Tibial artery (tissue), 4 donors: ENCODE measurements at regions not wholly inside any gene's neighbourhood (a gene's known extent, or its start where the extent isn't known, plus 50 kb on each side); places are given as distances from the start of the nearest gene placed in this dataset.

Experiments used
- DNase-seq, 2 donors: peaks; one replicate each; pipeline ENCODE4 v3.0.0-alpha.2; 2019
- H3K27ac ChIP-seq, 2 donors: fragments of 200-600 bp; sonication (generic) in 1 of 2; 1 replicate in 1 of 2; 2 replicates in 1 of 2; pipeline ENCODE4 v1.5.1; 2018 to 2019; ENCODE audit warnings: mild to moderate bottlenecking in 1 of 2
- H3K27me3 ChIP-seq, 2 donors: fragments of 200-600 bp; sonication (generic) in 1 of 2; one replicate each; pipeline versions ENCODE4 v1.5.1 to v1.6.0; 2016 to 2019
- H3K36me3 ChIP-seq, 3 donors: fragments of 200-600 bp; sonication (generic) in 2 of 3; one replicate each; pipeline ENCODE4 v1.5.1; 2016 to 2019; ENCODE audit warnings: mild to moderate bottlenecking in 2 of 3
- H3K4me1 ChIP-seq, 4 donors: fragments of 200-600 bp; sonication (generic) in 2 of 4; 1 replicate in 3 of 4; 2 replicates in 1 of 4; pipeline ENCODE4 v1.5.1; 2016 to 2019
- H3K4me3 ChIP-seq, 2 donors: fragments of 200-600 bp; sonication (generic) in 1 of 2; 1 replicate in 1 of 2; 2 replicates in 1 of 2; pipeline ENCODE4 v1.5.1; 2018 to 2019; ENCODE audit warnings: mild to moderate bottlenecking in 2 of 2
- H3K9me3 ChIP-seq, 3 donors: fragments of 200-600 bp; sonication (generic) in 1 of 3; one replicate each; pipeline ENCODE4 v1.5.1; 2016 to 2019
- intact Hi-C: fragments of 100-400 bp; cut with DNase I; formaldehyde crosslinking; loops from one replicate; pipeline ENCODE4 v1.15.0; 2023; ENCODE audit warnings: low total_unique reads
- TF ChIP-seq, protein P1 (sequence below), 2 experiments: fragments of 200-600 bp in 1 of 2; fragments of 450-650 bp in 1 of 2; IDR thresholded peaks; one replicate each; pipeline ENCODE4 v1.5.1; 2017 to 2019; ENCODE audit warnings: antibody characterized with exemption in 2 of 2, mild to moderate bottlenecking in 1 of 2, moderate library complexity in 1 of 2

DNA sequence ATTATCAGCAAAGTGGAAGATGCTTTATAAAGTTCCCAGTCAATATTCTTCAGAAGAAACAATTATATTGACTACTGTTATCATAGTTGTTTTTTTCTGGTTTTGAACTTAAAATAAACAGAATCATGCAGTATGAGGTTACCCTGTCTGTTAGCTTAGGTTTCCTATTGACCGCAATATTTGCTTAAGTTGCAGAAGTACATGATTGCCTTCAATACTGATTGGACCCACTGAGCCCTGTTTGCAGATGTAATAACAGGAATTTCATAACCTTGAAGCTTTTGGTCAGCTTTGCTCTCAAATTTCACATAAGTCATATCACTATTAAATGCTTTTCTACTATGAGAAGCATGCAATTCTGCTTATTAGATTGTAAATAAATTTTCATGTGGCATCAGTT, 229.1 kb upstream of the FSTL5 start:
- intact Hi-C loops, result no loop called here
- H3K9me3 ChIP-seq, result no peaks in the 10 kb centered on the region

DNA sequence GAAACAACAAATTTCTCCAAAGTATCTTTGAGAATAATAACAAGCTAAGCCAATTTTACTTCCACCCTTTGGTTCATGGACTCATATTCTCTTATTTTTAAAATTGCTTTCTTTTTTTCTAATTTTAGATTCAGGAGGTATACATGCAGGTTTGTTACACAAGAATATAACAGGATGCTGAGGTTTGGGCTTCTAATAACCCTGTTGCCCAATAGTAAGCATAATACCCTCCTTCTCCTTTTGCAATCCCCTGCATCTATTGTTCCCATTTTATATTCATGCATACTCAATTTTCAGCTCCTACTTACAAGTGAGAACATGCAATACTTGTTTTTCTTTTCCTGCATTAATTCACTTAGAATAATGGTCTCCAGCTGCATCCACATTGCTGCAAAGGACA, 202.3 kb upstream of the FSTL5 start:
- TF ChIP-seq, protein P1, sequence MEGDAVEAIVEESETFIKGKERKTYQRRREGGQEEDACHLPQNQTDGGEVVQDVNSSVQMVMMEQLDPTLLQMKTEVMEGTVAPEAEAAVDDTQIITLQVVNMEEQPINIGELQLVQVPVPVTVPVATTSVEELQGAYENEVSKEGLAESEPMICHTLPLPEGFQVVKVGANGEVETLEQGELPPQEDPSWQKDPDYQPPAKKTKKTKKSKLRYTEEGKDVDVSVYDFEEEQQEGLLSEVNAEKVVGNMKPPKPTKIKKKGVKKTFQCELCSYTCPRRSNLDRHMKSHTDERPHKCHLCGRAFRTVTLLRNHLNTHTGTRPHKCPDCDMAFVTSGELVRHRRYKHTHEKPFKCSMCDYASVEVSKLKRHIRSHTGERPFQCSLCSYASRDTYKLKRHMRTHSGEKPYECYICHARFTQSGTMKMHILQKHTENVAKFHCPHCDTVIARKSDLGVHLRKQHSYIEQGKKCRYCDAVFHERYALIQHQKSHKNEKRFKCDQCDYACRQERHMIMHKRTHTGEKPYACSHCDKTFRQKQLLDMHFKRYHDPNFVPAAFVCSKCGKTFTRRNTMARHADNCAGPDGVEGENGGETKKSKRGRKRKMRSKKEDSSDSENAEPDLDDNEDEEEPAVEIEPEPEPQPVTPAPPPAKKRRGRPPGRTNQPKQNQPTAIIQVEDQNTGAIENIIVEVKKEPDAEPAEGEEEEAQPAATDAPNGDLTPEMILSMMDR (IDR thresholded peaks at IDR 0.05), result no peak
- intact Hi-C loops, result no loop called here
- DNase-seq, result no peak

More for the DNA sequence above, 229.1 kb upstream of the FSTL5 start:
- Histone ChIP-seq H3K27me3 (no peaks in the 10 kb centered on the region), H3K27ac (no peak overlapping the region), H3K4me1 (no peaks in the 10 kb centered on the region), H3K36me3 (no peaks in the 10 kb centered on the region), H3K4me3 (no peak overlapping the region)
- TF ChIP-seq, protein P1 (IDR thresholded peaks at IDR 0.05), result no peak
- DNase-seq, result no peak

DNA sequence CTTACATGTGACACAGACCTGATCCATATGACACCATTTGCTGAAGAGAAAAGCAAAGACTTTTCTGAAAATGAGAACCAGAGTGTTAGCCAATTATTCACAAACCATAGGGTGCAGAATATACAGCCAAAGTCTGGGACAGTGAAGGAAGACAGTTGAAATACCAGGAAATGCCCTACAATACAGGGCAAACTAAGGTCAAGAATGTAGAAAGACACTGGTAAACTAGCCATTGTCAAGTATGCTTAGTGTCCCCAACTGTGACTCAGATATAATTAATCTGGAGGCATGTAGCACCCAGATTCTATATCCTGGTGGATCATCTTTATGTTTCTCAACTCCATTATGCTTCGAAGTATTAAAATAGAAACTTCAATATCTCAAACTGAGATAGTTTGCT, 200.9 kb upstream of the FSTL5 start:
- no peak overlapping the region for H3K27ac ChIP-seq
- DNase-seq, result no peak
- H3K4me3 ChIP-seq, result no peak overlapping the region
- TF ChIP-seq, protein P1 (IDR thresholded peaks at IDR 0.05), result no peak
- intact Hi-C loops, result no loop called here
- H3K9me3 ChIP-seq, result no peaks in the 10 kb centered on the region
- H3K4me1 ChIP-seq, result no peaks in the 10 kb centered on the region
- H3K27me3 ChIP-seq, result no peaks in the 10 kb centered on the region
- no peaks in the 10 kb centered on the region for H3K36me3 ChIP-seq

More for the DNA sequence above, 202.3 kb upstream of the FSTL5 start:
- no peaks in the 10 kb centered on the region for H3K27me3 ChIP-seq
- H3K27ac ChIP-seq, result no peak overlapping the region
- H3K9me3 ChIP-seq, result no peaks in the 10 kb centered on the region
- H3K36me3 ChIP-seq, result no peaks in the 10 kb centered on the region
- H3K4me3 ChIP-seq, result no peak overlapping the region
- no peaks in the 10 kb centered on the region for H3K4me1 ChIP-seq

DNA sequence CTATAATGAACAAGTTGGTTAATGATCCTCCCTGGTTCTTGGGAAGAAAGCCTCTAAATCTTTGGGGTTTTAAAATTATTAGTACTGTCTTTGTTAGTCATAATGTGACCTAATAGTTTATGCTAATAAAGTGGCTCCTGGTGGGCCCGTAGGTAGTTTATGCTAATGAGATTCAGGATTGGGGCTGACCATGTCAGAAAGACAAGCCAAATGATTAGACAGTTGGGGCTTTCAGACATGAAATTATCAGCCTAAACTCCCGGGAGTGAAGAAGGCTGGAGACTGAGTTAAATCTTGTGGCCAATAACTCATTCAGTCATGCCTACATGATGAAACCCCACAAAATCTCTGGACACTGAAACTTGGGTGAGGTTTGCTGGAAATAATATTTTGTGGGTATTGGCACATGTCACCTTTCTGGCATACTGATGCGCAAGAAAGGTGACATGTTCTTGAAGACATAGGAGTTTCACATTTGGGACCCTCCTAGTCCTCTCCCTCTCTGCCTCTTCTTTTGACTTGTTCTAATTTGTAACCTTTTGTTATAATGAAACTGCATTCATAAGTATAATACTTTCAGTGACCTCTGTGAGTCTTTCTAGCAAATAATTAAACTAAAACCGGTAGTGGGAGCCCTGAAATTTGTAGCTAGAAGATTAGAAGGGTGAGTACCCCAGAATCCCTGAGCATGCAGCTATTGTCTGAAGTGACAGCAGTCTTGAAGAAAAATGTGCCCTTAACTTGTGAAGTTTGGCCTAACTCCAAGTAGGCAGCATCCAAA, 196.8 kb upstream of the FSTL5 start:
- no peak overlapping the region for H3K27ac ChIP-seq
- intact Hi-C loops, result no loop called here
- no peaks in the 10 kb centered on the region for H3K36me3 ChIP-seq
- H3K4me3 ChIP-seq, result no peak overlapping the region
- DNase-seq, result no peak
- H3K4me1 ChIP-seq, result no peaks in the 10 kb centered on the region
- no peaks in the 10 kb centered on the region for H3K9me3 ChIP-seq
- no peaks in the 10 kb centered on the region for H3K27me3 ChIP-seq
- TF ChIP-seq, protein P1 (IDR thresholded peaks at IDR 0.05), result no peak

DNA sequence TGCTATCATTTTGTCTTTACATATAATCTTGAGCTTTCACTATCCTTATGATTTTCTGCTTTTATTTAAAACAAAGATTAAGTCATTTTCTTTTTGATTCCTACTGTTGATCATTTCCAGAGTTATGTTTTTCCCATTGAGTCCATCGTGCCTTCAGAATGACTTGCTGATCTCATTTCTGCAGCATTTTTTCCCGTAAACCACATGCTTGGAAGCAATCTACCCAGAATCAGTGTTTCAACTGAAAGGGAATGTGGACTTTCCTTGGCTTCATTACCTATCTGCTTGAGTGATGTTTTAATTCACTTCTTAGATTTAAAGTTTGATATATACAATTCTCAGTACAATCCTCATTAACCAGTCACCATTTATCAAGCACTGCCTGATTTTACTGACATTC, 192.4 kb upstream of the FSTL5 start:
- TF ChIP-seq, protein P1 (IDR thresholded peaks at IDR 0.05), result no peak
- H3K27ac ChIP-seq, result no peak overlapping the region
- H3K4me3 ChIP-seq, result no peak overlapping the region
- H3K9me3 ChIP-seq, result no peaks in the 10 kb centered on the region
- no peaks in the 10 kb centered on the region for H3K27me3 ChIP-seq
- H3K36me3 ChIP-seq, result no peaks in the 10 kb centered on the region
- H3K4me1 ChIP-seq, result no peaks in the 10 kb centered on the region
- intact Hi-C loops, result no loop called here
- DNase-seq, result no peak
